NOMO-1 treated with DMSO at 0.1 percent for 48 hours (cell line): ENCODE measurements at regions not wholly inside any gene's neighbourhood (a gene's known extent, or its start where the extent isn't known, plus 50 kb on each side); places are given as distances from the start of the nearest gene placed in this dataset.

Experiments used
- DNase-seq: peaks from one replicate; lab custom pipeline; 2025; ENCODE audit not compliant: unreplicated experiment; lab: John Stamatoyannopoulos, UW

GRCh38 chr15:25509703-25510102, 70.9 kb upstream of the UBE3A start:
- no peak for DNase-seq

- DNase-seq, result peak; percentile 16
These were observed 69.7 kb upstream of the UBE3A start for GRCh38 chr15:25508369-25509002.

GRCh38 chr15:25504307-25504706, 65.5 kb upstream of the UBE3A start:
- DNase-seq, result no peak

- DNase-seq, result peak; percentile 15
These were observed 63.1 kb upstream of the UBE3A start for GRCh38 chr15:25501828-25502446.

- no peak for DNase-seq
These were observed 60.0 kb upstream of the UBE3A start for GRCh38 chr15:25498835-25499234.

- no peak for DNase-seq
These were observed 59.1 kb upstream of the UBE3A start for GRCh38 chr15:25497934-25498333.

GRCh38 chr15:25493823-25494526, 55.2 kb upstream of the UBE3A start:
- no peak for DNase-seq

GRCh38 chr15:25492315-25492714, 53.5 kb upstream of the UBE3A start:
- no peak for DNase-seq
